Esophagus (tissue), 2 donors: ENCODE measurements at regions not wholly inside any gene's neighbourhood (a gene's known extent, or its start where the extent isn't known, plus 50 kb on each side); places are given as distances from the start of the nearest gene placed in this dataset.
"Not testable (repeated sequence)": the region's sequence is repeated elsewhere in the genome, so short reads cannot be mapped to it uniquely, and the experiment has no call there.

Experiments used
- H3K27ac ChIP-seq, 2 donors: one replicate each; pipeline ENCODE4 v1.5.1; 2013; ENCODE audit warnings: low read depth in 2 of 2, mild to moderate bottlenecking in 2 of 2, inconsistent platforms in 1 of 2, low read length in 1 of 2, moderate library complexity in 1 of 2
- H3K27me3 ChIP-seq, 2 donors: one replicate each; pipeline ENCODE4 v1.6.1; 2013; ENCODE audit warnings: low read length in 2 of 2, control low read depth in 1 of 2, mild to moderate bottlenecking in 1 of 2; ENCODE audit not compliant: insufficient read depth in 2 of 2, control insufficient read depth in 1 of 2
- H3K36me3 ChIP-seq, 2 donors: one replicate each; pipeline ENCODE4 v1.6.1; 2013; ENCODE audit warnings: low read length in 1 of 2; ENCODE audit not compliant: control insufficient read depth in 2 of 2, insufficient read depth in 2 of 2
- H3K4me1 ChIP-seq, 2 donors: one replicate each; pipeline ENCODE4 v1.6.1; 2013; ENCODE audit warnings: low read length in 1 of 2; ENCODE audit not compliant: control insufficient read depth in 2 of 2, insufficient read depth in 2 of 2
- H3K4me3 ChIP-seq, 2 donors: one replicate each; pipeline ENCODE4 v1.5.1; 2013; ENCODE audit warnings: low read length in 2 of 2, mild to moderate bottlenecking in 2 of 2, low read depth in 1 of 2, moderate library complexity in 1 of 2
- H3K9me3 ChIP-seq, 2 donors: one replicate each; pipeline ENCODE4 v1.6.1; 2013; ENCODE audit warnings: mild to moderate bottlenecking in 2 of 2, low read depth in 1 of 2, low read length in 1 of 2, moderate library complexity in 1 of 2; ENCODE audit not compliant: control insufficient read depth in 2 of 2, insufficient read depth in 1 of 2
- WGBS, 2 donors: extraction: QIAGEN DNeasy Blood & Tissue Kit; methylation state at CpG; one replicate each; pipeline ENCODE4 v1.1.7; 2013; 5-methylcytosine and 5-hydroxymethylcytosine counted together
- donor health status: healthy with polysubstance abuse.
- donor health status: Bipolar disorder and iron deficiency.

GRCh38 chr12:31162896-31163560 lies 89.4 kb downstream of the DDX11 start:
- 84 to 90% methylated on average over 25 to 27 of the region's 28 CpGs for WGBS, 2 donors

GRCh38 chr12:31174293-31174692 lies 100.6 kb downstream of the DDX11 start:
- not testable (repeated sequence) for H3K4me1 ChIP-seq

More at GRCh38 chr12:31162896-31163560, 89.4 kb downstream of the DDX11 start:
- not testable (repeated sequence) for H3K4me3 ChIP-seq, H3K27ac ChIP-seq, H3K27me3 ChIP-seq, H3K4me1 ChIP-seq, H3K36me3 ChIP-seq, H3K9me3 ChIP-seq

DNA sequence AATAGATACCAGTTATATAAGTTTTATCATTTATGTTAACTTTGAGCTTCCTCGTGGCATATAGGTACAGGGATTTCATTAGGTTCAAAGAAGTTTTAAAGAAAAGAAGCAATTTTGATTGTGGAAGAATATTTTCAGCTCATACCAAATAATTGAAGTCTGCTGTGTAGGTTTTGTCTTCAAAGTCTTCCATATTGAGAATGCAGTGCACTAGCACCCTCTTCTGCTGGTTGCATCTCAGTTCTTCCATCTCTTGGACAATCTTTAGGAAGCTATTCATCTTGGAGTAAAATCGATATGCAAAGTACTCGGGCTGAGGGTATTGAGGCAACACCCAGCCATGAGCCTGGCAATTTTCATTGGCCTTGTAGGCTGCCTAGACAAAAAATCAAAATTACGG lies 103.9 kb downstream of the DDX11 start:
- not testable (repeated sequence) for H3K4me3 ChIP-seq

More at GRCh38 chr12:31174293-31174692, 100.6 kb downstream of the DDX11 start:
- H3K36me3 ChIP-seq, H3K9me3 ChIP-seq, H3K27ac ChIP-seq, H3K4me3 ChIP-seq, H3K27me3 ChIP-seq: not testable (repeated sequence)
- WGBS, 2 donors = 73 to 81% methylated on average over 1 of the region's 1 CpG

DNA sequence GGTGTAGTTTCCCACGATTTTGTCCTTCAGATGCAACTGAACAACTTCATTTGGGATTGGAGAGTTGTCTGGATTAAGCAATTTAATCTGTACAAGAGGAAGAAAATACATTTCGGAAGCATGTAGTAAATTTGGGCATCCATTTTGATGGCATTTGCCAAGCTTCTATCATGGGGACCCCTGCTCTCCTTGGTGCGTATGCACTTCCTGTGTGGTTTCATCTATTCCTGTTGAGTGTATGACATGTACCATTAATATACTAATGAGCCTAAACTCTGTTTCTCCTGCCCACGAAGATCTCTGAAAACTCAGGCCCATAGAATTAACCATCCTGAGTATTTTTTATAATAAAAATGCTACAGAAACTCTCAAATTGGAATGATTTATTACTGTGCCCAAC lies 105.2 kb downstream of the DDX11 start:
- not testable (repeated sequence) for H3K4me1 ChIP-seq, H3K36me3 ChIP-seq, H3K27ac ChIP-seq, H3K27me3 ChIP-seq, H3K4me3 ChIP-seq, H3K9me3 ChIP-seq
- 70 to 72% methylated on average over 4 of the region's 4 CpGs for WGBS, 2 donors

More for the DNA sequence above, 103.9 kb downstream of the DDX11 start:
- not testable (repeated sequence) for H3K27ac ChIP-seq, H3K27me3 ChIP-seq, H3K9me3 ChIP-seq, H3K36me3 ChIP-seq, H3K4me1 ChIP-seq
- 69 to 80% methylated on average over 3 of the region's 4 CpGs for WGBS, 2 donors

- H3K27me3 ChIP-seq, H3K36me3 ChIP-seq, H3K4me1 ChIP-seq, H3K9me3 ChIP-seq, H3K27ac ChIP-seq, H3K4me3 ChIP-seq: not testable (repeated sequence)
- 83 to 88% methylated on average over 2 of the region's 2 CpGs for WGBS, 2 donors
Observed at GRCh38 chr12:31179627-31180237, 106.1 kb downstream of the DDX11 start.

GRCh38 chr12:31182571-31182970 lies 108.9 kb downstream of the DDX11 start:
- not testable (repeated sequence) for H3K9me3 ChIP-seq, H3K4me3 ChIP-seq, H3K27ac ChIP-seq, H3K27me3 ChIP-seq, H3K4me1 ChIP-seq, H3K36me3 ChIP-seq

- 65 to 81% methylated on average over 1 of the region's 1 CpG for WGBS, 2 donors
- not testable (repeated sequence) for H3K27ac ChIP-seq
Observed at GRCh38 chr12:31183107-31183506, 109.4 kb downstream of the DDX11 start.

GRCh38 chr12:31183899-31184298 lies 110.2 kb downstream of the DDX11 start:
- H3K4me1 ChIP-seq, H3K36me3 ChIP-seq, H3K27ac ChIP-seq, H3K4me3 ChIP-seq, H3K9me3 ChIP-seq, H3K27me3 ChIP-seq: not testable (repeated sequence)
- 93 to 95% methylated on average over 1 of the region's 1 CpG for WGBS, 2 donors

More at GRCh38 chr12:31183107-31183506, 109.4 kb downstream of the DDX11 start:
- H3K36me3 ChIP-seq, H3K27me3 ChIP-seq, H3K9me3 ChIP-seq, H3K4me3 ChIP-seq, H3K4me1 ChIP-seq: not testable (repeated sequence)

DNA sequence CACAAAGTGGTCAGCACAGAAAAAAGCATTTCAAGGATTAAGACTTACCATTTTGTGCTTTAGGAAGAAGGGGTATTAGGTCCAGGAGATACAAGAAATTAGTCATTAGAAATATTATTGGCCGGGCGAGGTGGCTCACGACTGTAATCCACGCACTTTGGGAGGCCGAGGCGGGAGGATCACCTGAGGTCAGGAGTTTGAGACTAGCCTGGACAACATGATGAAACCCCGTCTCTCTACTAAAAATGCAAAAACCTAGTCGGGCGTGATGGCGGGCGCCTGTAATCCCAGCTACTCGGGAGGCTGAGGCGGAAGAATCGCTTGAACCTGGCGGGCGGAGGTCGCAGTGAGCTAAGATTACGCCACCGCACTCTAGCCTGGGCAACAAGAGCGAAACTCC lies 111.0 kb downstream of the DDX11 start:
- not testable (repeated sequence) for H3K36me3 ChIP-seq, H3K4me1 ChIP-seq, H3K27me3 ChIP-seq, H3K4me3 ChIP-seq, H3K9me3 ChIP-seq, H3K27ac ChIP-seq
- WGBS, 2 donors = 96 to 97% methylated on average over 16 to 20 of the region's 20 CpGs

DNA sequence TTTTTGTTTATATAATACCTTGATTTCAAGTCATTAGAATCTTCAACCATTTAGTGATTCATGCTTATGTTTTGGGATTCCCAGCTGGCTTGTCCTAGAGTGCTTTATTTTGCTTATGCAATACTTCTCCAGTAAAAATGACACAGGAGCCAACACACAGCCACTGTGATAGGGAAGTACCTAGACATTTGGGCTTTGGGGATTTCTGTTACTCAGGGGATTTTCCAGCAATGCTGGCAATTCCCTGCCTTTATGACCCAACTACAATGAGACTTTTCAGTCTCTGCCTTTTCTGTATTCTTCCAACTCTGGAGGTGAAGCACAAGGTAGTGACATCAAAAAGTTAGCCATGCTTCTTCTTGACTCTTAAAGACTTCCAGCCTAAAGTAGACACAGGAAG lies 119.0 kb downstream of the DDX11 start:
- H3K9me3 ChIP-seq, H3K27ac ChIP-seq, H3K27me3 ChIP-seq, H3K4me1 ChIP-seq, H3K4me3 ChIP-seq, H3K36me3 ChIP-seq: not testable (repeated sequence)
